ENCODE measurements at regions not wholly inside any gene's neighbourhood (a gene's known extent, or its start where the extent isn't known, plus 50 kb on each side); places are given as distances from the start of the nearest gene placed in this dataset.

DNA sequence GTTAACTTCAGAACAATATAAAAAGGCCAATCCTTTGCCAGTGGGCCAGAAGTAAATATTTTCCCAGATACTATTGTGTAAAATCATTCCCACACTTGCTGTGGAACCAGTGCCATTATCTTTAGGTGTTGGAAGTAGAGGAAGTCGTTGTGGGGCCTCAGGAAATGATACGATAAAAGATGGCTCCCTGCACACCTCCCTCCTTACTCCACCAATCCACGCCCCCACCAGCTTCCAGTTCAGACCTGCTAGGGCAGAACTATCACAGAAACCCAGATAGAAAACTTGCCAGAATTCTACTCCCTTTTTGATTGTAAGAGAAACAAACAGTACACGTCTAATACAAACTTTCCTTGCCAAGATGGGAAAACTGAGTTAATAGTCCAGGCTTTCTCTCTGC lies 173.0 kb upstream of the FMN2 start:
- intact Hi-C loops (cut with DNase I) = no loop called here
- DNase-seq = no peak
- Histone ChIP-seq H3K4me3 (no peak overlapping the region), H3K9me3 (no peaks in the 10 kb centered on the region), H3K36me3 (no peaks in the 10 kb centered on the region), H3K27me3 (no peaks in the 10 kb centered on the region), H3K27ac (no peak overlapping the region), H3K4me1 (no peaks in the 10 kb centered on the region)
- 28 to 38% methylated on average over 4 of the region's 4 CpGs for WGBS, 2 donors
- no peak for TF ChIP-seq POLR2A (IDR thresholded peaks at IDR 0.05)
- TF ChIP-seq, protein P1, sequence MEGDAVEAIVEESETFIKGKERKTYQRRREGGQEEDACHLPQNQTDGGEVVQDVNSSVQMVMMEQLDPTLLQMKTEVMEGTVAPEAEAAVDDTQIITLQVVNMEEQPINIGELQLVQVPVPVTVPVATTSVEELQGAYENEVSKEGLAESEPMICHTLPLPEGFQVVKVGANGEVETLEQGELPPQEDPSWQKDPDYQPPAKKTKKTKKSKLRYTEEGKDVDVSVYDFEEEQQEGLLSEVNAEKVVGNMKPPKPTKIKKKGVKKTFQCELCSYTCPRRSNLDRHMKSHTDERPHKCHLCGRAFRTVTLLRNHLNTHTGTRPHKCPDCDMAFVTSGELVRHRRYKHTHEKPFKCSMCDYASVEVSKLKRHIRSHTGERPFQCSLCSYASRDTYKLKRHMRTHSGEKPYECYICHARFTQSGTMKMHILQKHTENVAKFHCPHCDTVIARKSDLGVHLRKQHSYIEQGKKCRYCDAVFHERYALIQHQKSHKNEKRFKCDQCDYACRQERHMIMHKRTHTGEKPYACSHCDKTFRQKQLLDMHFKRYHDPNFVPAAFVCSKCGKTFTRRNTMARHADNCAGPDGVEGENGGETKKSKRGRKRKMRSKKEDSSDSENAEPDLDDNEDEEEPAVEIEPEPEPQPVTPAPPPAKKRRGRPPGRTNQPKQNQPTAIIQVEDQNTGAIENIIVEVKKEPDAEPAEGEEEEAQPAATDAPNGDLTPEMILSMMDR (IDR thresholded peaks at IDR 0.05) = no peak

DNA sequence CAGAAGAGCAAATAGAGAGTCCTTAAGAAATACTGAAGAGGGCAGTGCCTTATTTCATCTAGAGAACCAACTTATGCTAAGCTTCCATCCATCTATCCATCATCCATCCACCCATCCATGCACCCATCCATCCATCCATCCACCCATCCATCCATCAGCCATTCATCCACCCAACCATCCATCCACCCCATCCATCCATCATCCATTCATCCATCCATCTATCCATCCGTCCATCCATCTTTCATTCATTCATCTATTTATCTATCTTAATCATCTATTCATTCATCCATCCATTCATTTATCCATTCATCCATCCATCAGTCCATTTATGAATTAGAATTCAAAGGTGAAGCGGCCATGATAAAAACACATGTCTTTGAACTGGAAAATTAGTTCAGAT lies 171.5 kb upstream of the FMN2 start:
- Histone ChIP-seq H3K36me3 (no peaks in the 10 kb centered on the region), H3K27ac (no peak overlapping the region), H3K27me3 (no peaks in the 10 kb centered on the region), H3K4me3 (no peak overlapping the region), H3K9me3 (no peaks in the 10 kb centered on the region), H3K4me1 (no peaks in the 10 kb centered on the region)
- intact Hi-C loops (cut with DNase I) = no loop called here
- no peak for DNase-seq
- 81 to 94% methylated on average over 2 of the region's 2 CpGs for WGBS, 2 donors
- TF ChIP-seq, protein P1 (IDR thresholded peaks at IDR 0.05) = no peak
- no peak for TF ChIP-seq POLR2A (IDR thresholded peaks at IDR 0.05)

DNA sequence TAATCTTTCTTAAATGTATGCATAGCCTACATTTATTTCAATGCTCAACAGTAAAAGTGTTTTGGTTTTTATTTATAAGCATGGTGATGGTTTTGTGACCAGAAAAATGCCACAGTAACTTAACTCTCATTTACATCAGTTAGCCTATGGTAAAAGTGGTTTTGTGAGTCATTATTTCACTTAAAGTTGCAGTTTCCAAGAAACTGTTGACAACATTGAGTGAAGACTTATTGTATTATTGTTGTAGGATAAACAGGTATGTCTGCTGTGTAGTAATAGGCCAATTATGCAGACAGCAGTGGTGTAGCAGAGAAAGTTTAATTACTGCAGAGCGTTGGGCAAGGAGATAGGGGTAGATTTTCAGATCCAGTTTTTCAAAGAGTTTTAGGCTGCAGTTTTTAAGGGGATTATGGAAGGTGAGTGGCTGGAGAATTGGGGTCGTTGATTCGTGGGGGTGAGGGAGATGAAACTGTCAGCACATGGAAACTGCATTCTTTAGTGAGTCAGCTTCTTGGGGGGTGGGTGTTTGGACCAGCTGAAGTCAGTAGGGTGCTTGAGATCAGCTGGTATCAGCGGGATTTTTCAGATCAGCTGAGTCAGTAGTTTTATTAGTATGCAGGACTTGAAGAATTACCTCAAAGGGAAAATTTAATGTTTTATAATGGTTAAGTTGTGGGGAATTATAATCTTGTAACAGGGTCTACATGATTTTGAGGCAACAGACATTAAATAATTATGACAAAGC lies 168.7 kb upstream of the FMN2 start:
- DNase-seq = no peak
- no peaks in the 10 kb centered on the region for H3K4me1 ChIP-seq
- TF ChIP-seq, protein P1 (IDR thresholded peaks at IDR 0.05) = no peak
- TF ChIP-seq POLR2A (IDR thresholded peaks at IDR 0.05) = no peak
- H3K27me3 ChIP-seq = no peaks in the 10 kb centered on the region
- 57 to 63% methylated on average over 4 of the region's 4 CpGs for WGBS, 2 donors
- H3K9me3 ChIP-seq = no peaks in the 10 kb centered on the region
- H3K36me3 ChIP-seq = no peaks in the 10 kb centered on the region
- H3K4me3 ChIP-seq = no peak overlapping the region
- intact Hi-C loops (cut with DNase I) = no loop called here
- no peak overlapping the region for H3K27ac ChIP-seq

DNA sequence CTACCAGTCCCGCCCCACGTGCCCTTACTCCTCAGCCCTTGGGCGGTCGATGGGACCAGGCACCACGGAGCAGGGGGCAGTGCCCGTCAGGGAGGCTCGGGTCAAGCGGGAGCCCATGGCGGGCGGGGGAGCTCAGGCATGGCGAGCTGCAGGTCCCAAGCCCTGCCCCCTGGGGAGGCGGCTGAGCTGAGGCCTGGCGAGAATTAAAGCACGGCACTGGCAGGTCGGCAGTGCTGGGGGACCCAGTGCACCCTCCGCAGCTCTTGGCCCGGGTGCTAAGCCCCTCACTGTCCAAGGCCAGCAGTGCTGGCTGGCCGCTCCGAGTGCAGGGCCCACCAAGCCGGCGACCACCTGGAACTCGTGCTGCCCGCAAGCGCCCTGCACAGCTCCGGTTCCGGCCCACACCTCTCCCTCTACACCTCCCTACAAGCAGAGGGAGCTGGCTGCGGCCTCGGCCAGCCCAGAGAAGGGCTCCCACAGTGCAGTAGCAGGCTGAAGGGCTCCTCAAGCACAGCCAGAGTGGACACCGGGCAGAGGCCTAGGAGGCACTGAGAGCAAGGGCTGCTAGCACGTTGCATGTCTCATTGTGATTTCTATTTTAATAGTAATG lies 166.8 kb upstream of the FMN2 start:
- Histone ChIP-seq H3K4me1 (no peaks in the 10 kb centered on the region), H3K27ac (no peak overlapping the region), H3K9me3 (no peaks in the 10 kb centered on the region), H3K36me3 (no peaks in the 10 kb centered on the region), H3K4me3 (no peak overlapping the region), H3K27me3 (no peaks in the 10 kb centered on the region)
- DNase-seq = no peak
- intact Hi-C loops (cut with DNase I) = no loop called here
- WGBS, 2 donors = 90 to 97% methylated on average over 8 to 9 of the region's 30 CpGs
- TF ChIP-seq POLR2A (IDR thresholded peaks at IDR 0.05) = no peak
- TF ChIP-seq, protein P1 (IDR thresholded peaks at IDR 0.05) = no peak

DNA sequence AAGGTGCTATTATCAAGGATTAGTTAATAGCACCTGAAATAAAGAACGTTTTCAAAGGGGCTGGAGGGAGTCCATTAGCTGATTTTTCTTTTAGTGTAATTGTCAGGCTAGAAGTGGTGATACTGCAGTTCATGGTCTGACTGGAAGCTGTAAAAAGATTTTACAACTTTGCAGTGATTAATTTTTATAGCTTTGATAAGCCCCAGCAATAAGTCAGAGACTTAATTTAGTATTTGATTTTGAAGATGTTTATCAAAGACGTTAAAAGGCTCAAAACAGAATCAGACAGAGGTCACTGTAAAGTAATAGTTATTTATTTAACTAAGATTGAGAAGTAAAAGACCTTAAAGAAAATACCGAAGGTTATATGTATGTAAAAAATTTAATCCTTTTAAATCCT lies 165.5 kb upstream of the FMN2 start:
- no peak for DNase-seq
- no peaks in the 10 kb centered on the region for H3K4me1 ChIP-seq
- TF ChIP-seq, protein P1 (IDR thresholded peaks at IDR 0.05) = no peak
- TF ChIP-seq POLR2A (IDR thresholded peaks at IDR 0.05) = no peak
- 63 to 64% methylated on average over 3 of the region's 3 CpGs for WGBS, 2 donors
- no peak overlapping the region for H3K4me3 ChIP-seq
- no peaks in the 10 kb centered on the region for H3K36me3 ChIP-seq
- intact Hi-C loops (cut with DNase I) = no loop called here
- H3K27ac ChIP-seq = no peak overlapping the region
- no peaks in the 10 kb centered on the region for H3K9me3 ChIP-seq
- no peaks in the 10 kb centered on the region for H3K27me3 ChIP-seq

Measured in esophagus squamous epithelium (tissue), 5 donors.